ENCODE measurements at regions not wholly inside any gene's neighbourhood (a gene's known extent, or its start where the extent isn't known, plus 50 kb on each side); places are given as distances from the start of the nearest gene placed in this dataset.

DNA sequence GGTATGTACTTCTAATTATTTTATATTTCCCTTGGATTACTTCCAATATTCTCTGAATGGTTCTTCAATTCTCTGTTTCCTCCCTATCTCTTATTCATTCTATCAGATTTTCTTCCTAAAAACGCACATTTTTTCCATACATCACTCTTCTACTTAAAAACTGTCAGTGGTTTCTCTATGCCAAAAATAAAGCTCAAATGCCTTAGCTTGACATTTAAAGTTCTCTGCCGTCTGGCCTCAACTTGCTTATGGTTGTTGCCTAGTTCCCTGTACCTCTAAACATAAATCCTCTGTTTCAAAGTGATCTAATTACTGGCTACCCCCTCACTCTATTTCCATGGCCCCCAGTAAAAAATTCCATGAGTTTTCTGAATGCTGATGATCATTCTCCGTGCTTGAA, 671.0 kb upstream of the ADGRL2 start:
- TF ChIP-seq YY1 (IDR thresholded peaks at IDR 0.05; ENCODE audit: low read depth) (no peak), TAF1 (IDR thresholded peaks at IDR 0.05; ENCODE audit: low read depth) (no peak), TEAD4 (IDR thresholded peaks at IDR 0.05) (no peak), CREB1 (IDR thresholded peaks at IDR 0.05; ENCODE audit: low read depth) (no peak), EP300 (IDR thresholded peaks at IDR 0.05; ENCODE audit: borderline replicate concordance) (no peak), CEBPB (IDR thresholded peaks at IDR 0.05) (no peak), FOXM1 (IDR thresholded peaks at IDR 0.05; ENCODE audit: borderline replicate concordance, low read depth) (no peak), RAD21 (IDR thresholded peaks at IDR 0.05; ENCODE audit: low read depth) (no peak), NFIC (IDR thresholded peaks at IDR 0.05) (no peak), ZBTB7A (IDR thresholded peaks at IDR 0.05; ENCODE audit: low read depth) (no peak)
- TF ChIP-seq, protein P1, sequence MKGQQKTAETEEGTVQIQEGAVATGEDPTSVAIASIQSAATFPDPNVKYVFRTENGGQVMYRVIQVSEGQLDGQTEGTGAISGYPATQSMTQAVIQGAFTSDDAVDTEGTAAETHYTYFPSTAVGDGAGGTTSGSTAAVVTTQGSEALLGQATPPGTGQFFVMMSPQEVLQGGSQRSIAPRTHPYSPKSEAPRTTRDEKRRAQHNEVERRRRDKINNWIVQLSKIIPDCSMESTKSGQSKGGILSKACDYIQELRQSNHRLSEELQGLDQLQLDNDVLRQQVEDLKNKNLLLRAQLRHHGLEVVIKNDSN (IDR thresholded peaks at IDR 0.05): no peak
- TF ChIP-seq, protein P2, sequence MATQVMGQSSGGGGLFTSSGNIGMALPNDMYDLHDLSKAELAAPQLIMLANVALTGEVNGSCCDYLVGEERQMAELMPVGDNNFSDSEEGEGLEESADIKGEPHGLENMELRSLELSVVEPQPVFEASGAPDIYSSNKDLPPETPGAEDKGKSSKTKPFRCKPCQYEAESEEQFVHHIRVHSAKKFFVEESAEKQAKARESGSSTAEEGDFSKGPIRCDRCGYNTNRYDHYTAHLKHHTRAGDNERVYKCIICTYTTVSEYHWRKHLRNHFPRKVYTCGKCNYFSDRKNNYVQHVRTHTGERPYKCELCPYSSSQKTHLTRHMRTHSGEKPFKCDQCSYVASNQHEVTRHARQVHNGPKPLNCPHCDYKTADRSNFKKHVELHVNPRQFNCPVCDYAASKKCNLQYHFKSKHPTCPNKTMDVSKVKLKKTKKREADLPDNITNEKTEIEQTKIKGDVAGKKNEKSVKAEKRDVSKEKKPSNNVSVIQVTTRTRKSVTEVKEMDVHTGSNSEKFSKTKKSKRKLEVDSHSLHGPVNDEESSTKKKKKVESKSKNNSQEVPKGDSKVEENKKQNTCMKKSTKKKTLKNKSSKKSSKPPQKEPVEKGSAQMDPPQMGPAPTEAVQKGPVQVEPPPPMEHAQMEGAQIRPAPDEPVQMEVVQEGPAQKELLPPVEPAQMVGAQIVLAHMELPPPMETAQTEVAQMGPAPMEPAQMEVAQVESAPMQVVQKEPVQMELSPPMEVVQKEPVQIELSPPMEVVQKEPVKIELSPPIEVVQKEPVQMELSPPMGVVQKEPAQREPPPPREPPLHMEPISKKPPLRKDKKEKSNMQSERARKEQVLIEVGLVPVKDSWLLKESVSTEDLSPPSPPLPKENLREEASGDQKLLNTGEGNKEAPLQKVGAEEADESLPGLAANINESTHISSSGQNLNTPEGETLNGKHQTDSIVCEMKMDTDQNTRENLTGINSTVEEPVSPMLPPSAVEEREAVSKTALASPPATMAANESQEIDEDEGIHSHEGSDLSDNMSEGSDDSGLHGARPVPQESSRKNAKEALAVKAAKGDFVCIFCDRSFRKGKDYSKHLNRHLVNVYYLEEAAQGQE (IDR thresholded peaks at IDR 0.05; ENCODE audit: low read depth): no peak
- TF ChIP-seq, protein P3, sequence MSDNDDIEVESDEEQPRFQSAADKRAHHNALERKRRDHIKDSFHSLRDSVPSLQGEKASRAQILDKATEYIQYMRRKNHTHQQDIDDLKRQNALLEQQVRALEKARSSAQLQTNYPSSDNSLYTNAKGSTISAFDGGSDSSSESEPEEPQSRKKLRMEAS (IDR thresholded peaks at IDR 0.05): no peak
